OCI-LY7 (cell line): ENCODE measurements at regions not wholly inside any gene's neighbourhood (a gene's known extent, or its start where the extent isn't known, plus 50 kb on each side); places are given as distances from the start of the nearest gene placed in this dataset.

ENCODE experiments used
- BruUV-seq: library from RNA; stranded (reverse); fragments of 400-500 nt; replicated peaks from 2 replicates; lab custom pipeline; 2021; lab: Mats Ljungman, UMichigan
- CTCF ChIA-PET: fragments of 300-600 bp; sonication (Branson Sonifier 250); formaldehyde crosslinking; loops from one replicate; lab custom pipeline; 2022; ENCODE audit warnings: antibody characterized with exemption; ENCODE audit not compliant: unreplicated experiment; lab: Charles Lee
- POLR2A ChIA-PET: fragments of 300-600 bp; sonication (Branson Sonifier 250); formaldehyde crosslinking; loops from one replicate; lab custom pipeline; 2022; ENCODE audit warnings: antibody characterized with exemption; lab: Charles Lee
- DNase-seq: peaks from one replicate; pipeline ENCODE4 v3.0.0-alpha.2; 2015; ENCODE audit warnings: low spot score
- H2AFZ ChIP-seq: fragments of 200-600 bp; sonication (generic), shearing (Covaris generic); 2 replicates; pipeline ENCODE4 v1.6.1; 2014; ENCODE audit warnings: mild to moderate bottlenecking, antibody characterized with exemption, low read length, moderate library complexity
- H3K27ac ChIP-seq: fragments of 200-600 bp; sonication (generic); 2 replicates; pipeline ENCODE4 v1.5.1; 2014; ENCODE audit warnings: mixed run types, low read depth, mild to moderate bottlenecking, moderate library complexity, low read length, inconsistent platforms; ENCODE audit not compliant: poor library complexity, severe bottlenecking
- H3K36me3 ChIP-seq: fragments of 200-600 bp; sonication (generic); 2 replicates; pipeline ENCODE4 v1.6.1; 2014; ENCODE audit warnings: mild to moderate bottlenecking, antibody characterized with exemption, low read length, moderate library complexity, mixed read lengths; ENCODE audit not compliant: insufficient read depth
- H3K4me1 ChIP-seq: fragments of 200-600 bp; sonication (generic); 2 replicates; pipeline ENCODE4 v1.5.1; 2014; ENCODE audit warnings: mild to moderate bottlenecking, low read length; ENCODE audit not compliant: insufficient read depth, poor library complexity, severe bottlenecking
- H3K4me2 ChIP-seq: fragments of 200-600 bp; sonication (generic); 2 replicates; pipeline ENCODE4 v1.6.1; 2014; ENCODE audit warnings: mild to moderate bottlenecking, low read length
- H3K4me3 ChIP-seq: fragments of 200-600 bp; sonication (generic); 2 replicates; pipeline ENCODE4 v1.5.1; 2014; ENCODE audit warnings: mild to moderate bottlenecking, low read depth, low read length; ENCODE audit not compliant: poor library complexity, severe bottlenecking
- H3K79me2 ChIP-seq: fragments of 200-600 bp; sonication (generic); 2 replicates; pipeline ENCODE4 v1.6.1; 2016; ENCODE audit warnings: low read depth, mild to moderate bottlenecking, low read length, moderate library complexity, mixed read lengths; ENCODE audit not compliant: insufficient read depth
- H3K9me2 ChIP-seq: fragments of 200-600 bp; sonication (generic); 2 replicates; pipeline ENCODE4 v1.6.1; 2016; ENCODE audit warnings: mild to moderate bottlenecking, low read length, mixed read lengths; ENCODE audit not compliant: insufficient read depth
- H3K9me3 ChIP-seq: fragments of 200-600 bp; sonication (generic); 2 replicates; pipeline ENCODE4 v1.6.1; 2014; ENCODE audit warnings: mild to moderate bottlenecking, mixed run types, low read length, mixed read lengths
- H4K20me1 ChIP-seq: fragments of 200-600 bp; sonication (generic); 2 replicates; pipeline ENCODE4 v1.6.1; 2014; ENCODE audit warnings: mild to moderate bottlenecking, antibody characterized with exemption, low read length, moderate library complexity, mixed read lengths; ENCODE audit not compliant: insufficient read depth
- CTCF ChIP-seq: fragments of 200-600 bp; sonication (generic); conservative IDR thresholded peaks from 2 replicates; pipeline ENCODE4 v1.5.1; 2014; ENCODE audit warnings: mild to moderate bottlenecking, antibody characterized with exemption, low read length, moderate library complexity, mixed read lengths
- EZH2phosphoT487 ChIP-seq: fragments of 200-600 bp; sonication (generic); IDR thresholded peaks from 2 replicates; pipeline ENCODE4 v1.6.1; 2018; ENCODE audit warnings: low read depth, borderline replicate concordance, mild to moderate bottlenecking, mixed run types, antibody characterized with exemption, low read length, moderate library complexity, mixed read lengths
- intact Hi-C: fragments of 100-400 bp; cut with micrococcal nuclease; formaldehyde crosslinking; loops from one replicate; pipeline ENCODE4 v1.10.0; 2022; ENCODE audit not compliant: unreplicated experiment

- no peaks in the 10 kb centered on the region for H3K36me3 ChIP-seq
- no peaks in the 10 kb centered on the region for H3K9me2 ChIP-seq
- H4K20me1 ChIP-seq = no peaks in the 10 kb centered on the region; the same call in 1 of the 2 replicates
- no peak overlapping the region for H3K27ac ChIP-seq
- H3K79me2 ChIP-seq = no peaks in the 10 kb centered on the region
- H3K4me1 ChIP-seq = no peaks in the 10 kb centered on the region
- no peaks in the 10 kb centered on the region for H3K9me3 ChIP-seq
- H3K4me2 ChIP-seq = no peak overlapping the region
- ChIA-PET CTCF (no interaction called here), POLR2A (no interaction called here)
- no peak overlapping the region for H2AFZ ChIP-seq
- no peak overlapping the region for H3K4me3 ChIP-seq
- intact Hi-C loops = no loop called here
- TF ChIP-seq CTCF (no peak), EZH2phosphoT487 (no peak)
- BruUV-seq = no TSS peak
- DNase-seq = no peak
Measured at GRCh38 chr1:230542681-230543080, 99.6 kb upstream of the COG2 start.

- no peaks in the 10 kb centered on the region for H4K20me1 ChIP-seq
- no peak overlapping the region for H3K4me2 ChIP-seq
- POLR2A ChIA-PET = no interaction called here
- H3K27ac ChIP-seq = no peak overlapping the region
- H3K4me1 ChIP-seq = no peaks in the 10 kb centered on the region
- H2AFZ ChIP-seq = no peak overlapping the region
- no peak overlapping the region for H3K4me3 ChIP-seq
- no peaks in the 10 kb centered on the region for H3K9me2 ChIP-seq
- no peaks in the 10 kb centered on the region for H3K79me2 ChIP-seq
- DNase-seq = no peak
- H3K36me3 ChIP-seq = no peaks in the 10 kb centered on the region
- intact Hi-C loops = no loop called here
- H3K9me3 ChIP-seq = no peaks in the 10 kb centered on the region
- CTCF ChIA-PET = no interaction called here
- TF ChIP-seq EZH2phosphoT487 (no peak), CTCF (no peak)
- no TSS peak for BruUV-seq
Measured at GRCh38 chr1:230542054-230542453, 100.2 kb upstream of the COG2 start.

- H3K36me3 ChIP-seq = no peaks in the 10 kb centered on the region
- no peak overlapping the region for H3K4me3 ChIP-seq
- no peak overlapping the region for H3K27ac ChIP-seq
- no peaks in the 10 kb centered on the region for H3K9me3 ChIP-seq
- no TSS peak for BruUV-seq
- H4K20me1 ChIP-seq = no peaks in the 10 kb centered on the region
- TF ChIP-seq CTCF (no peak), EZH2phosphoT487 (no peak)
- no peaks in the 10 kb centered on the region for H3K79me2 ChIP-seq
- H2AFZ ChIP-seq = no peak overlapping the region
- H3K9me2 ChIP-seq = no peaks in the 10 kb centered on the region
- no peaks in the 10 kb centered on the region for H3K4me1 ChIP-seq
- ChIA-PET POLR2A (no interaction called here), CTCF (no interaction called here)
- DNase-seq = no peak
- no peak overlapping the region for H3K4me2 ChIP-seq
- intact Hi-C loops = no loop called here
Measured at GRCh38 chr1:230541306-230541705, 101.0 kb upstream of the COG2 start.
